ENCODE measurements at regions not wholly inside any gene's neighbourhood (a gene's known extent, or its start where the extent isn't known, plus 50 kb on each side); places are given as distances from the start of the nearest gene placed in this dataset.
"Not testable (repeated sequence)": the region's sequence is repeated elsewhere in the genome, so short reads cannot be mapped to it uniquely, and the experiment has no call there.

DNA sequence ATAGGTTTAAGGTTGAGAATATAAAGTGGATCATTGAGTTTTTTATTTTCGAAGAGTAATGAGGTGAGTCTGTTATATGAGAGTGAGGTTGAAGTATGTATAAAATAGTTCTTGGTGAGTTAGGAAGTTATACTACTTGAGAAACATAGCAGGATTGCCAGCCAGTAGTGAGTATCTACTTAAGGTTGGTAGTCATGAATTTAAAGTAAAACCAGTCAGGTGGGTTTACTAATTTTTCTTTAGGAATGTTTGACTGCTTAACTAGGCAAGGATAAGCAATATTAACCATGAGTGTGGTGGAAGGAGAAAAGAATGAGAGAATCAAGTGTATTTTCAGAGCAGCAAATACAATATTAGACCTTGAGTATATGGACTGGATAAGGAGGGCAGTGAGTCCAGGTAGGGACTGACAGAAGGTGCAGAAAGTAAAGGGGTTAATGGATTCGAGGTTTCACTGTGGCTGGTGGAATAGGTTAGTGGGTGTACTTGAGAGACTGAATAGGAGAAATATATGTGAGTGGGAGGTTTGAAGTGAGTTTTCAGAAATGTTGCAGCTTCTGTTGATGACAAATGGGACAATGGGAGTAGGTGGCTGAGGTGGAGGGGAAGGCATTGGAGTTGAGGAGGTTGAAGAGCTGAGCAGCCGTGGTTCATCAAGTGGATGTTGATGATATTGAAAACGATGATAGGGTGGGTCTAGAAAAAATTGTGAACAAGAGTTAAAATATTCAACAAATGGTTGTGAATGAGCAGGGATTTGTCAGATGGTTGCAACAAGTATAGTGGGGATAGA lies 232.5 kb upstream of the ASCC3 start:
- no peak for DNase-seq (ENCODE audit: low read depth)

DNA sequence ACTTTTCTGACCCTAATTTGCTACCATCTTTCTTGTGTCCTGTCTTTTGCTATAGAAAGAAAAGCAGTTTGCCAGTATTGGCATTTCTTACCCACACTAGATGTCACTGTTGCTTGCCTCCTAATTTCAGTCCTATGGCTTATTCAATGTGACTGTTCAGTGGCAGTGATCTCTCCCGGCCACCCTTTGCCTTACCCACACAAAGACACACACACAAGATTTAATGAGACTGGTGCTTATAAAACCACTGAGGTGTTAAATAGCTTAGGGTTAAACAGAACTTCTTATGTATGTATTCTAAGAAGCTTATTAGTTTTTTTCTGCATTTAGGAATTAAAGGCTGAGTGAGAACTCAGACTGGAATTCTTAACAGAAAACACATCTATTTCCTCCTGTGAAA lies 233.6 kb upstream of the ASCC3 start:
- DNase-seq (ENCODE audit: low read depth), result no peak

DNA sequence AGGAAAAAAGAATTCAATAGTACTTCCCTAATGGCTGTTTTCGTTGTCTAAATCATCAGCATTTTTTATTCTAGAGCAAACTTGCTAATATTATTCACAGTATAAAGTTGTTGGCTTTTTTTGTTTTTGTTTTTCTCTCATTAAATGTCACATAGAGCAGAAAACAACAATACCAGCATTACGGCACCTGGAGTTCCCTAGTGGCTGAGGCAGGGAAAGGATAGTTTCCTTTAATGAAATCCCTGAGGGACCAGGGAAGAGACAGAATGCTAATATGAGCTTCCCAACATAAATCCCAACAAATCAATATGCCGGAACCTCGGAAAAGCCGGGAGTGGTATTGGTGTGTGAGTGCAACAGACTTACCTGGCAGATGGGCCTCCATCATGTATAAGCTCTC lies 235.2 kb upstream of the ASCC3 start:
- no peak for DNase-seq (ENCODE audit: low read depth)

DNA sequence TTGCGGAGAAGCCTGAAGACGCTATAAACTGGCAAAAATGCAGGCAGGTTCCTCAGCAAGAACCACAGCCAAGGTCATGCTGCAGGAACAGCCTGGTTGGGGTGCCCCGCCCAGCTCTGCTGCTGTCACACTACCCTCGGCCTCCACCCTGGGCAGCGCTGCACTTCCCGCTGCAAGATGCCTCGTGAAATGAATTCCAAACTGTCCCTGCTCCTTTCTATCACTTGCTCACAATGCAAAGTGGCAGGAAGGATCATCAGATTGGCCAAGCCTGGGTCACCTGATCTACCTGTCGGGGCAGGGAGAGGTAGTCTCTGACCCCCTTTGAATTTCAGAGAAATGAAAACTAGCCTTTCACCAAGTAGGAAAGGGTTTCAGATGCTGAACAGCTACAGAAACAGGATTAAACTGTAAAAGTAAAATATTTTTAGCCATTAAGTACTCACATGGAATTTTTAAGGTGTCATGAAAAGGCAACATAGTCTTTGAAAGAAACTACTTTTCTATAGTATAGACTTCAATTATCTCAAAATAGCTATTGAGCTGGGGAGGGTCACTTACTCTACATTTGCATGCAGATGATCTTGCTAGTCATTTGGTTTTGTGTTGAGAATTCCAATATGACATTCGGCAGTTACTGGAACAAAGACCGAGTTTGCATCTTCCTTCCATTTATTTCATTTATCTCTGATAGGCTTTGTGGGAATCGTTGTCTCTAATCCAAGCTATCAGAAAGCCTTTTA lies 236.4 kb upstream of the ASCC3 start:
- no peak for DNase-seq (ENCODE audit: low read depth)

DNA sequence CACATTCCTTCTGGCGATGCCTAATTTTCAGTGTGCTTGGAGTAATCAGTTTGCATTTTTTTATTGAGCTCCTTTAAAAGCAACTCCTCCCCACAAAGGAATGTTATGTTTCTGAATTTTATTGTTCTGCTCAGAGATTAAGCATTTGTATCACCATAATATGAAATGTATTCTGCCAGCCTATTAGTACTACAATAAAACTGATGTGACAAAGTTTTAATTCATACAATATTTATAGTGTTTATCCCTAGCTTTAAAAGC lies 236.9 kb upstream of the ASCC3 start:
- no peak for DNase-seq (ENCODE audit: low read depth)

DNA sequence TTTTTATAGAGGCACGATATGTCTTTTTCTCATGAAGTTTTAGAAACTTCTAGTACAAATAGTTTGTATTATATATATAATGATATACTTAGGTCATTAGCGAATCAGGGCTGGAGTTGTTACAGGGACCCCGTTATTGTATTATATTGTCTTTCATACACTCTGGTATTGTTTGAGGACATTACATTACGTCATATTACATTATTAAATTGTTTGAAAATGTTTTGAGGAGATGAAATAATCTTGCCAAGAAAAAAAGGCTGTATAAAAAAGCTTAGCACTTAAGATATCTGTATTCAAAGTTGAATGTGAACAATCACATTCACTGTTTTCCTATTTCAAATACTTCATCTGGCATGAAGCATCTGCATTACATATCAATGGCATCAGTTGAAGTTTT lies 239.6 kb upstream of the ASCC3 start:
- no peak for DNase-seq (ENCODE audit: low read depth)

DNA sequence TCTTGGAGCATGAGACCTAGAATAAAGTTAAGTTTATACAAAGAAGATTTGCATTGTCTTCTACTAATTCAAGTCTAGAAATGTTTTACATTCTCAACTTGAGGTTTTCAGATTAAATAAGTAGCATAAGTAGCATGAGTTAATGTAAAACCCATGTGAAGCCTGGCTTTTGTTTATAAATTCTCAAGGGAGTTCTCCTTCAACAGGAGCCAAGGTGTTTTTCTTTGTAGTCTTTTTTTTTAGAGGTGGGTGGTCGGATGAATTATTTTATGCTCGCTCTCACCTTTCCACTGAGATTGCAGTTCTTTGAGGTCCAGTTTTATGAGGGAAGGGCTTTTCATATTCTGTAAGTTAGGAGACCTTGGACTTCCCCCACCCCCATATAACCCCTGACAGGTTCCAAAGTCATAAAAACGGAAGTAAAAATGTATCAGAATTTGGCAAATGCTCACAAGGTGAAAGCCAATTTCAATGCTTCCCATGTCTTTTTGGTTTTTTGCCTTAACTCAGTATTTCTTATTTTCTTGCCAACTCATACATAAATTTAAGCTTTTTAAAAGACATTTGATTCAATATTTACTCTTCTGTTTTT lies 244.3 kb upstream of the ASCC3 start:
- no peak for DNase-seq (ENCODE audit: low read depth)

DNA sequence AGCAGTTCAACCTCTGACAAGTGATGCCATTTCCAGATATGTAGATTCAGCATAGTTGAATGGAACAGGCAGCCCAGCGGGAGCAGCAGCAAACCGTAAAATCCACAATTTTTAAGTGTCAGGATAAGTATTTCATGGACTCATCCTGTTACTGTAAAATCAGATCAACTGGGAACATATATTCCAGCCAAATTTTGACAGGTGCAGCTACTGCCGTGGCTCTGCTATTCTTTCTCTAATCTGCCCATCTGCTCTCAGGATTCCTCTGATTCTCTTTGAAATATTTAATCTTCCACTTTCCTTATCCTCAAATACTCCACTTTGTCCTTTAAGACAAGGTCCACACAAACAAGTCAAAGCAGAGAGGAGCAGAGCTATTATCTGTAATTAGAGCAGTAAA lies 245.4 kb upstream of the ASCC3 start:
- no peak for DNase-seq (ENCODE audit: low read depth)

DNA sequence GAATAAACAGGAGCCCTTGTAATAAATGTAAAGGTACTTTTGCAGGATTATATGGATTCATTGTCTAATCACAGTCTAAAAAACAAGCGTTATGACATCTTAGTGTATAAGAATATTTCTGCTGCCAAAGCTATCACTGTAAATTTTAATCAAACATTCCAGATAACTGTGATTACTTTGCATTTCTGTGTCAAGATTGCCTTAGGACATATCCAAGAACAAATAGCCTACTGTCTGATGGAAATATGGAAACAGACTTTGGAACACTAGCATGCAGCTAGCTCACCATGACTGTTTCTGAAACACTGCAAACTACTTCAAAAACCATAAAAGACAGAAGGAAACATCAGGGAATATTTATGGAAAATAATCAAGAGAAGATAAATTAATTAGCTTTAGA lies 248.7 kb upstream of the ASCC3 start:
- DNase-seq (ENCODE audit: low read depth), result no peak

DNA sequence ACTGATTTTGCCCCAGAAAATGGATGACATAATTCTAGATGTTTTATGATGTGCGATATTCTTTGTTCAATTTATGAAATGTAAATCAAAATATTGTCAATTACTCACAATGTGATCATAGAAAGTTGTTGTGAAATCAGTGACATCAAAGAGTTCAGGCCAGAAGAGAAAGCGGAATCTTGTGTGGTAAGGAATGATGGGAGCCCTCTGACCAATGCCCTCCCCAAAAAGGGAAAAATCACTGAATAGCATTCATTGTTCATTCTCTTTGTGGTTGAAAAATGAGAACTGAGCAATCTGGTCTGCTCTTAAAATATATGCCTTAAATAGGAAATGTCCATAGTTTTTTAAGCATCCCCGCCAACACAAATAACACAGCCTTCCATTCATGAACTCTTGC lies 247.1 kb upstream of the GRIK2 start:
- no peak for DNase-seq (ENCODE audit: low read depth)

DNA sequence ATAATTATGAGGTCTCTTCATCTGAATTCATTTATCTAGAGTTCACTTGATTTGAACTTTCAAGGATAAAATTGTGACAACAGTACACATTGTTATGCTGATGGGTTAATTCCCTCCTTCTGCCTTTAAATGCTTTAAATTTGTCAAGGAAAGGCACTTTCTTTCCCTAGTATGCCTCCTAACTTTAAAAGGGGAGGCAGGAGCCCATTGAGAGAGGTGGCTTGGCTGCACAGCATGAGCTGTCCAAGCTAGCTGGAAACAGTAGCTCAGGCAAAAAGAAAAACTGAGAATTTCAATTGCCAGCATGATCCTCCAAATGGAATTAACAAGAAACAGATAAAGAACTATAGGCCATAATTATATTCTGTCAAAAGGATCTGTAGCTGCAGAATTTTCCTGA lies 243.3 kb upstream of the GRIK2 start:
- DNase-seq (ENCODE audit: low read depth), result no peak

DNA sequence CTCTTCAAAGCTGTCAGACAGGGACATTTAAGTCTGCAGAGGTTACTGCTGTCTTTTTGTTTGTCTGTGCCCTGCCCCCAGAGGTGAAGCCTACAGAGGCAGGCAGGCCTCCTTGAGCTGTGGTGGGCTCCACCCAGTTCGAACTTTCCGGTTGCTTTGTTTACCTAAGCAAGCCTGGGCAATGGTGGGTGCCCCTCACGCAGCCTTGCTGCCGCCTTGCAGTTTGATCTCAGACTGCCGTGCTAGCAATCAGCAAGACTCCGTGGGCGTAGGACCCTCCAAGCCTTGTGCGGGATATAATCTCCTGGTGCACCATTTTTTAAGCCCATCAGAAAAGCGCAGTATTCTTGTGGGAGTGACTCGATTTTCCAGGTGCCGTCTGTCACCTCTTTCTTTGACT lies 235.9 kb upstream of the GRIK2 start:
- DNase-seq (ENCODE audit: low read depth), result not testable (repeated sequence)

DNA sequence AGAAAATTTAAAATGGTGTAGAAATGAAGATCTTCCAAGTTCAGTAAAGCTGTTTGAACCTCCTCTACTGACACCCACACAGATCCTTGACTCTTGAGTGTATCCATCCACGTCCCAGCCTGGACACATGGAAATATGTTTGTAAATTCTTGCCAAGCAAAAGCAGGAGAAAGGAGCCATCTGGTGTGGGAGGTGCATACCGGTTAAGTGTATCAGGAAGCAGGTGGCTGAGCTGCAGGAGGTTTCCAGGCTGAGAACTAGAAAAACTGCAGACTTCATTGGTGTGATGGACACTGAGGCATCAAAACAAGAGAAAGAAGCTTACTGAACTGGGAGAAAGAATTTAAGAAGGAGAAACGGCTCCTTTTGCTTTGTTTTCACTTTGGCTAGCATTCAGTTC lies 229.9 kb upstream of the GRIK2 start:
- no peak for DNase-seq (ENCODE audit: low read depth)

DNA sequence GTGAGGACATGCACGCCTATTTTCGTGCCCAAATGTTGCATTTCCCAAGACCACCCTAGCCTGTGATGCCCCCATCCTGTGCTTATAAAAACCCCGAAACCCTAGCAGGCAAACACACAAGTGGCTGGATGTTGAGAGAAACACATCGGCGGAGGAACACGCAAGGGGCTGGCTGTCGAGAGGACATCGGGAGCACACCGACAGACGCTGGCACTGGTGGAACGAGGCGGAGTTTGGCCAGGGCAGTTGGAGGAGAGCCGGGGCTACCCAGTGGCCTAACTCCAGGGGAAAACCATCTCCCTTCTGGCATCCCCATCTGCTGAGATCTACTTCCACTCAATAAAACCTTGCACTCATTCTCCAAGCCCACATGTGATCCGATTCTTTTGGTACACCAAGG lies 225.9 kb upstream of the GRIK2 start:
- DNase-seq (ENCODE audit: low read depth), result no peak

DNA sequence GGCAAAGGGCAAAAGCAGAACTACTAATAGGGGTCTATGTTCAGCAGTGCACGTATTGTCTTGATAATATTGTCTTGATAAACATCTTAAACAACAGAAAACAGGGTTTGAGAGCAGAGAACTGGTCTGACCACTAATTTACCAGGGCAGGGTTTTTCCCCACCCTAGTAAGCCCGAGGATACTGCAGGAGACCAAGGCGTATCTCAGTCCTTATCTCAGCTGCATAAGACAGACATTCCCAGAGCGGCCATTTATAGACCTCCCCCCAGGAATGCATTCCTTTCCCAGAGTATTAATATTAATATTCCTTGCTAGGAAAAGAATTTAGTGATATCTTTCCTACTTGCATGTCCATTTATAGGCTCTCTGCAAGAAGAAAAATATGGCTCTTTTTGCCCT lies 222.5 kb upstream of the GRIK2 start:
- DNase-seq (ENCODE audit: low read depth), result not testable (repeated sequence)

DNA sequence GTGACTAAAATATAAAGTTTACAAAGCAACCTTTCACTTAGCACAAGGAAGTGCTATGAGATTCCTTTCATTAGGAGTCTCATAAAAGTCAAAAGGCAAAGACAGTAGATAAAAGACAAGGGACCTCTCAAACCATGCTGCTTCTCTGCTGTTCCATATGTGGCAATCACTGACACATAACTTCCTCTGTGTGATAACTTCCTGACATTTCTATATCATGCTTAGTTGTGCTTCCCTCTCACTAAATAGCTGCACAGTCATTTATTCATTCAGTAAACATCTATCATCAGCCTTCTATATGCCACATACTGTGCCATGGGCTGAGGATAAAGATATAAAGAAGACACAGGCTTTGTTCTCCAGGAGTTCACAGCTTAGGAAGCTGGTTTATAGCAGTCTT lies 214.8 kb upstream of the GRIK2 start:
- DNase-seq (ENCODE audit: low read depth), result no peak

DNA sequence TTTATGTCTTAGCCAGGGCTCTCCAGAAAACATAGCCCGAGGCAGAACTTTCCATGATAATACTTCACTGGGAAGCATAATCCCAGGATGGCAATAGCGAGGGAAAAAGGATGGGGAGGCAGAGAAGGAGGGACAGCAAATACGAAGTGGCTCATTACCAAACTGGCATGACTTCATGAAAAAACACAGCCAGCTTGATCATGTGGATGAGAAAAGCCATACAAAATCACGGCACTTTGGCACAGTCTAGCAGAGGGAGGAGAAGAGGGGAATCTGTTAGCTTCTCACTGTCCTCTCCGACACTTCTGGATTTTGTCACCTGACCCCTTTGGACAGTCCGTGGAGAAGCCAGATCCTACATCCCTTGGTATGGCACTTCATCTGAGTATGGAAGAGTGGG lies 212.5 kb upstream of the GRIK2 start:
- DNase-seq (ENCODE audit: low read depth), result no peak

DNA sequence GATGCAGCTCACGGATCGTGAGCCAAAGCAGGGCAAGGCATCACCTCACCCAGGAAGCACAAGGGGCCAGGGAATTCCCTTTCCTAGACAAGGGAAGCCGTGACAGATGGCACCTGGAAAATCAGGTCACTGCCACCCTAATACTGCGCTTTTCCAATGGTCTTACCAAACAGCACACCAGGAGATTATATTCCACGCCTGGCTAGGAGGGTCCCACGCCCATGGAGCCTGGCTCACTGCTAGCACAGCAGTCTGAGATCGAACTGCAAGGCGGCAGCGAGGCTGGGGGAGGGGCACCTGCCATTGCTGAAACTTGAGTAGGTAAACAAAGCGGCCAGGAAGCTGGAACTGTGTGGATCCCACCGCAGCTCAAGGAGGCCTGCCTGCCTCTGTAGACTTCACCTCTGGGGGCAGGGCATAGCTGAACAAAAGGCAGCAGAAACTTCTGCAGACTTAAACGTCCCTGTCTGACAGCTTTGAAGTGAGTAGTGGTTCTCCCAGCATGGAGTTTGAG lies 205.2 kb upstream of the GRIK2 start:
- not testable (repeated sequence) for DNase-seq (ENCODE audit: low read depth)

DNA sequence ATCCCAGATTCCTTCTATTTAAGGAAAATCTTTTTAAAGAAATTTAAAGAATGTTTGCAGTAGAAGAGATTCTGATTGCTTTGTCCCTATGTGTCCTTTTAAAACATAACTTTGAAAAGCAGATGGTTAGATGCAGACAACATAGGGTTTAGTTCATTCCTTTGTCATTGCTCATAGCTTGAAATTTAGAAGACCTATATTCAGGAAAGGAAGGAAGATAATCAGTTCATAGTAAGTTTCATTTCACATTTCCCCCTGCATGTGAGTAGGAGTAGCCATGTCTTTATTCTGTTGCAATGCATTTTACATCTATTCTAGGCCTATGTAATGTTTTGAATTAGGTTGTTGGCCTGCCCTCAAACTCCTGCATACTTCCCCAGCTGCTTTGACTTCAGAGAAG lies 197.9 kb upstream of the GRIK2 start:
- no peak for DNase-seq (ENCODE audit: low read depth)

DNA sequence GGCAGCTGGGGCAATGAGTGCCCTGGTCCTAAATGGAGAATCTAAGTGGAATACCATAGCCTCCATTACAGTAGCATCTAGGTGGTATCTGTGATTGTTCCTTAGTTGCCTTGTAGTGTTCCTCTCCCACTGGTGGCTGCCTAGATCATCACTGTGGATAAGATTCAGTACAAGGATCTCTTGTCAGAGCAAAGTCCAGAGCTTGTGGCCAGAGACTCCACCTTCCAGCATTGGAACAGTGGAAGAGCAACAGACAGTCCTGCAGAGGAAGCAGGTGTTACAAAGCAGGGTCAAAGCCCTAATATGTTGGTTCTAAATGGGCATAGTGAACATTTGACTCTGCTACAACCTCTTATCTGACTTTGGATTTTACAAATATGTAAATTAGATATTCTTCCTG lies 194.1 kb upstream of the GRIK2 start:
- no peak for DNase-seq (ENCODE audit: low read depth)

DNA sequence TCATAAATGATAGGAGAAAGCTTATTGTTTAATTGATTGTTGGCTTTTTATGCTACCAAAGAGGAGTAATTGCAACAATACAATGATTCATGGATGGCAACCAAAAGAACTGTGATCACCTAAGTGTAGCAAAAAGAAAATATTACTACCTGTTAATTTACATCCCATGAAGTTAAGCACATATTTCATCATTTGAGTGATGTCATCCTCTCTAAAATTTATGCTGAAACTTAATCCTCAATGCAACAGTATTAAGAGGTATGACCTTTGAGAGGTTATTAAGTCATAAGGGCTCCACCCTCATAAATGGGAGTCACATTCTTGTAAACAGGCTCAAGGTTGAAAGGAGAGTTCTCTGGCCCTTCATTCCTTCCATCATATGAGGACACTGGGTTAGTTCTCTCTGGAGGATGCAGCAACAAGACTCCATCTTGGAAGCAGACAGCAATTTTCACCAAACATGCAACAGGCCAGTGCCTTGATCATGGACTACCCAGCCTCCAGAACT lies 190.6 kb upstream of the GRIK2 start:
- DNase-seq (ENCODE audit: low read depth), result no peak

DNA sequence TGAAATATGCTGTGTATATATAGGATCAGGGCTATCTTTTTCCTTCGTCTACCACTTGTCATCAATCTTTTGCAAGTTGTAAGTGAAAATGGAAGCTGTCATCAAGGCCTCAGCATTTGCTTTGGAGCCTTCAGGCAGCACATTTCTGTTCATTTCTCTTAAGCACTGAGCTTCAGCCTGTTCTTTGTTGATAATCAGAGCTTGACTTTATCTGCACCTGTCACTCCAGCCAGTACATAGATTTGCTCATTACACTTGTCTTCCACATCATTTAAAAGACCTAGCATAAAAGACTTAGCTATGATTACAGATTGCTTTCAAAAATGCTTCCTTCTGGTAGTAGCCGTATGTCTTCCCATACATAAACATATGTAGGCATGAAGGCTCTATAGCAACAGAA lies 189.8 kb upstream of the GRIK2 start:
- no peak for DNase-seq (ENCODE audit: low read depth)

DNA sequence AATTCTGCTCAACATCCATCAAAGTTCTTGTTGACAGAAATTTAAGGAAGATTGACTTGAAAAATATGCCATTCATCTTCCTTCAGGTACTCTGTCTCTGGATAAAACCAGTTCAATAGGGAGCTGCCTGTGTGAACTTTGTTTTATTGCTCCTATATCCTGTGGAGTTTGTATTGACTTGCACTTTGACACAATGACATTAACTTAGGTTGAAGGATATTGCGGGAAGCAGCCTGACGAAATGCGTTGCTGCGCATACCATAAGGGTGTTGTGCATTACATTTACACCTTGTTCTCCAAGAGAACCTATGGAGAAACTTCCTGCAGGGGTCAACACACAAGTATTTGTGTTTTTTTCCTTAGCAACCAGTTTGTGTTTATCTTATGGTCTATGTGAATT lies 185.4 kb upstream of the GRIK2 start:
- DNase-seq (ENCODE audit: low read depth), result no peak

Measured in CMK (cell line).